ENCODE measurements at regions not wholly inside any gene's neighbourhood (a gene's known extent, or its start where the extent isn't known, plus 50 kb on each side); places are given as distances from the start of the nearest gene placed in this dataset.
A peak's percentile ranks its signal among the peaks of the same experiment; 100 is the strongest.

- TF ChIP-seq, protein P1, sequence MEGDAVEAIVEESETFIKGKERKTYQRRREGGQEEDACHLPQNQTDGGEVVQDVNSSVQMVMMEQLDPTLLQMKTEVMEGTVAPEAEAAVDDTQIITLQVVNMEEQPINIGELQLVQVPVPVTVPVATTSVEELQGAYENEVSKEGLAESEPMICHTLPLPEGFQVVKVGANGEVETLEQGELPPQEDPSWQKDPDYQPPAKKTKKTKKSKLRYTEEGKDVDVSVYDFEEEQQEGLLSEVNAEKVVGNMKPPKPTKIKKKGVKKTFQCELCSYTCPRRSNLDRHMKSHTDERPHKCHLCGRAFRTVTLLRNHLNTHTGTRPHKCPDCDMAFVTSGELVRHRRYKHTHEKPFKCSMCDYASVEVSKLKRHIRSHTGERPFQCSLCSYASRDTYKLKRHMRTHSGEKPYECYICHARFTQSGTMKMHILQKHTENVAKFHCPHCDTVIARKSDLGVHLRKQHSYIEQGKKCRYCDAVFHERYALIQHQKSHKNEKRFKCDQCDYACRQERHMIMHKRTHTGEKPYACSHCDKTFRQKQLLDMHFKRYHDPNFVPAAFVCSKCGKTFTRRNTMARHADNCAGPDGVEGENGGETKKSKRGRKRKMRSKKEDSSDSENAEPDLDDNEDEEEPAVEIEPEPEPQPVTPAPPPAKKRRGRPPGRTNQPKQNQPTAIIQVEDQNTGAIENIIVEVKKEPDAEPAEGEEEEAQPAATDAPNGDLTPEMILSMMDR (IDR thresholded peaks at IDR 0.05; ENCODE audit: insufficient read depth, low read depth, low read length), result peak; percentile 27
- DNase-seq (ENCODE audit: low read depth), result no peak
- H3K4me3 ChIP-seq (ENCODE audit: low read depth, low read length), result no peak overlapping the region
Observed at GRCh38 chr13:76223565-76223964, 587.4 kb downstream of the LMO7 start.

GRCh38 chr13:76222511-76222910 is 586.4 kb downstream of the LMO7 start:
- H3K4me3 ChIP-seq (ENCODE audit: low read depth, low read length), result no peak overlapping the region
- no peak for DNase-seq (ENCODE audit: low read depth)
- TF ChIP-seq, protein P1 (IDR thresholded peaks at IDR 0.05; ENCODE audit: insufficient read depth, low read depth, low read length), result no peak

- no peak overlapping the region for H3K4me3 ChIP-seq (ENCODE audit: low read depth, low read length)
- DNase-seq (ENCODE audit: low read depth), result peak; percentile 8
- TF ChIP-seq, protein P1 (IDR thresholded peaks at IDR 0.05; ENCODE audit: insufficient read depth, low read depth, low read length), result no peak
Observed at GRCh38 chr13:76216729-76217128, 580.6 kb downstream of the LMO7 start.

DNA sequence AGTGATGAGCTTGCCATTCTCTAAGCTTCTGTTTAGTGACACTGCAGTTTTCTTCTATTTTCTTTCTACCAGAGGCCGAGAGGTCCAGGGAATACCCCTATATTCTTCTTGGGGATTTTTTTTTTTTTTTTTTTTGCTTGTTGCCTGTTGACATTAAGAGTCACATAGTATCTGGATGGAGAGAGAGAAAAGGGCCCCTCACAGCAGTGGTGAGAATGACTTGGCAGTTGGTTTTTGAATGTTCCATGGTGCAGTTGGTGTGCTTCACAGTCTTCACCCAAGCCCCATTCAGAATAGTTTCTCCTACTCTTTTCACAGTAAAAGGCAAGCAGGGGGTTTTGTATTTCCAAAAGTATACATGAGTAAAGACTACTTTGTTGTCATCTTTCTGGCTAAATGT is 577.9 kb downstream of the LMO7 start:
- DNase-seq (ENCODE audit: low read depth), result no peak
- no peak overlapping the region for H3K4me3 ChIP-seq (ENCODE audit: low read depth, low read length)
- TF ChIP-seq, protein P1 (IDR thresholded peaks at IDR 0.05; ENCODE audit: insufficient read depth, low read depth, low read length), result no peak

- TF ChIP-seq, protein P1 (IDR thresholded peaks at IDR 0.05; ENCODE audit: insufficient read depth, low read depth, low read length), result no peak
- no peak overlapping the region for H3K4me3 ChIP-seq (ENCODE audit: low read depth, low read length)
- DNase-seq (ENCODE audit: low read depth), result no peak
Observed at GRCh38 chr13:76213423-76213904, 577.3 kb downstream of the LMO7 start.

GRCh38 chr13:76210262-76210661 is 574.1 kb downstream of the LMO7 start:
- no peak for DNase-seq (ENCODE audit: low read depth)
- TF ChIP-seq, protein P1 (IDR thresholded peaks at IDR 0.05; ENCODE audit: insufficient read depth, low read depth, low read length), result no peak
- H3K4me3 ChIP-seq (ENCODE audit: low read depth, low read length), result no peak overlapping the region

DNA sequence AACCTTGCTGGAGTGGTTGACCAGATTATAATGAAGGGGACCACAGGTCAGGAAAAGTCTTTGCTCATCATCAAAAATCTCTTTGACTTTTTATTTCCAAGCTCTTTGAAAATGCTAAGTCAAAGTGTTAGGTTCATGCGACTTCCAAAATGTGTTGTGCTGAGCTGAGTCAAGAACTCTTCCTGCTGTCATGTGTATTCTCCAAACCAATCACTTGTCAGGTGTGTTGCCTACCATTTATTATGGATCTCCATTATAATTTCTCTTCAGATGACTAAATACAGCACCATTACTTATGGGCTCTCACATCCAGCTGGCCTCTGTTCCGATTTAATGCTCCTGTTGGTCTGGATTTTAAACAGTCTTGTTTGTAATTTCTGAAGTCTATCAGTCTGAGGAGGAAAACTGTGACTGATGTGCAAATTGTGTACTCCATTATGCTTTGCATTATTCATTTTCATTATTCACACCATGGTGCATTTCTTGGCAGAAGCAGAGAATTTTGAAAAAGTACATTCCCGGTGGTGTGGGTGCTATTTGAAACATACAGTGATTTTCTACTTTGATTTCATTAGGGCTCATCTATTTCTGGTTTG is 562.5 kb downstream of the LMO7 start:
- no peak for DNase-seq (ENCODE audit: low read depth)
- TF ChIP-seq, protein P1 (IDR thresholded peaks at IDR 0.05; ENCODE audit: insufficient read depth, low read depth, low read length), result no peak
- H3K4me3 ChIP-seq (ENCODE audit: low read depth, low read length), result no peak overlapping the region
